ENCODE measurements at regions not wholly inside any gene's neighbourhood (a gene's known extent, or its start where the extent isn't known, plus 50 kb on each side); places are given as distances from the start of the nearest gene placed in this dataset.
A peak's percentile ranks its signal among the peaks of the same experiment; 100 is the strongest.

- Mint-ChIP-seq H3K27me3 (ENCODE audit: low read depth) (no peaks in the 10 kb centered on the region), H3K4me1 (ENCODE audit: low read depth) (peaks cover 8% of the 10 kb centered on the region), H3K4me3 (no peak overlapping the region), H3K27ac (no peak overlapping the region), H3K36me3 (ENCODE audit: low read depth) (no peaks in the 10 kb centered on the region), H3K9me3 (no peaks in the 10 kb centered on the region)
- intact Hi-C loops (cut with micrococcal nuclease) = no loop called here
- DNase-seq = peak; percentile 56
- CTCF ChIA-PET = no interaction called here
These were observed 194.4 kb upstream of the CRY1 start for GRCh38 chr12:107287436-107288413.

- Mint-ChIP-seq H3K9me3 (no peaks in the 10 kb centered on the region), H3K4me3 (no peak overlapping the region), H3K27me3 (ENCODE audit: low read depth) (no peaks in the 10 kb centered on the region), H3K36me3 (ENCODE audit: low read depth) (no peaks in the 10 kb centered on the region), H3K4me1 (ENCODE audit: low read depth) (peaks cover 8% of the 10 kb centered on the region), H3K27ac (no peak overlapping the region)
- CTCF ChIA-PET = no interaction called here
- intact Hi-C loops (cut with micrococcal nuclease) = no loop called here
- DNase-seq = no peak
These were observed 195.2 kb upstream of the CRY1 start for GRCh38 chr12:107288414-107289127.

- Mint-ChIP-seq H3K36me3 (ENCODE audit: low read depth) (no peaks in the 10 kb centered on the region), H3K4me1 (ENCODE audit: low read depth) (peaks cover 8% of the 10 kb centered on the region), H3K4me3 (no peak overlapping the region), H3K27me3 (ENCODE audit: low read depth) (no peaks in the 10 kb centered on the region), H3K27ac (no peak overlapping the region), H3K9me3 (no peaks in the 10 kb centered on the region)
- DNase-seq = no peak
- intact Hi-C loops (cut with micrococcal nuclease) = no loop called here
- CTCF ChIA-PET = no interaction called here
These were observed 197.7 kb upstream of the CRY1 start for GRCh38 chr12:107291018-107291417.

GRCh38 chr12:107296681-107297089 lies 203.3 kb upstream of the CRY1 start:
- Mint-ChIP-seq H3K27me3 (ENCODE audit: low read depth) (no peaks in the 10 kb centered on the region), H3K9me3 (no peaks in the 10 kb centered on the region), H3K27ac (no peak overlapping the region), H3K4me1 (ENCODE audit: low read depth) (peaks cover 4% of the 10 kb centered on the region), H3K36me3 (ENCODE audit: low read depth) (no peaks in the 10 kb centered on the region), H3K4me3 (no peak overlapping the region)
- intact Hi-C loops (cut with micrococcal nuclease) = no loop called here
- CTCF ChIA-PET = interaction anchor here (1.6 kb wide), 1 partner anchor 312 kb away, joined by 5 read pairs; no protein-coding TSS in a partner anchor
- DNase-seq = no peak

- Mint-ChIP-seq H3K27ac (no peak overlapping the region), H3K9me3 (no peaks in the 10 kb centered on the region), H3K36me3 (ENCODE audit: low read depth) (no peaks in the 10 kb centered on the region), H3K27me3 (ENCODE audit: low read depth) (no peaks in the 10 kb centered on the region), H3K4me3 (no peak overlapping the region), H3K4me1 (ENCODE audit: low read depth) (no peaks in the 10 kb centered on the region)
- intact Hi-C loops (cut with micrococcal nuclease) = no loop called here
- no peak for DNase-seq
- CTCF ChIA-PET = no interaction called here
These were observed 209.4 kb upstream of the CRY1 start for GRCh38 chr12:107302649-107303341.

GRCh38 chr12:107304588-107305532 lies 211.5 kb upstream of the CRY1 start:
- CTCF ChIA-PET = interaction anchor here (1.0 to 1.6 kb wide), 3 partner anchors 12 to 174 kb away, joined by 3 to 7 read pairs (median 3); no protein-coding TSS in a partner anchor
- Mint-ChIP-seq H3K27me3 (ENCODE audit: low read depth) (no peaks in the 10 kb centered on the region), H3K9me3 (no peaks in the 10 kb centered on the region), H3K4me1 (ENCODE audit: low read depth) (peaks cover 12% of the 10 kb centered on the region), H3K27ac (no peak overlapping the region), H3K36me3 (ENCODE audit: low read depth) (no peaks in the 10 kb centered on the region), H3K4me3 (no peak overlapping the region)
- intact Hi-C loops (cut with micrococcal nuclease) = no loop called here
- DNase-seq = no peak

GRCh38 chr12:107306141-107306659 lies 212.9 kb upstream of the CRY1 start:
- H3K36me3 Mint-ChIP-seq (ENCODE audit: low read depth) = no peaks in the 10 kb centered on the region
- intact Hi-C loops (cut with micrococcal nuclease) = no loop called here
- H3K4me3 Mint-ChIP-seq = no peak overlapping the region
- no peak overlapping the region for H3K27ac Mint-ChIP-seq
- CTCF ChIA-PET = no interaction called here
- H3K4me1 Mint-ChIP-seq (ENCODE audit: low read depth) = peaks cover 12% of the 10 kb centered on the region
- H3K27me3 Mint-ChIP-seq (ENCODE audit: low read depth) = no peaks in the 10 kb centered on the region
- no peaks in the 10 kb centered on the region for H3K9me3 Mint-ChIP-seq
- no peak for DNase-seq

GRCh38 chr12:107308310-107308709 lies 215.0 kb upstream of the CRY1 start:
- Mint-ChIP-seq H3K9me3 (no peaks in the 10 kb centered on the region), H3K27ac (no peak overlapping the region), H3K4me1 (ENCODE audit: low read depth) (peaks cover 12% of the 10 kb centered on the region), H3K36me3 (ENCODE audit: low read depth) (no peaks in the 10 kb centered on the region), H3K27me3 (ENCODE audit: low read depth) (no peaks in the 10 kb centered on the region), H3K4me3 (no peak overlapping the region)
- CTCF ChIA-PET = interaction anchor here (1.5 to 1.7 kb wide), 2 partner anchors 94 to 97 kb away, joined by 4 to 6 read pairs; no protein-coding TSS in a partner anchor
- intact Hi-C loops (cut with micrococcal nuclease) = no loop called here
- DNase-seq = no peak

GRCh38 chr12:107309020-107309419 lies 215.7 kb upstream of the CRY1 start:
- CTCF ChIA-PET = interaction anchor here (1.5 to 1.7 kb wide), 2 partner anchors 93 to 96 kb away, joined by 4 to 6 read pairs; no protein-coding TSS in a partner anchor
- H3K27ac Mint-ChIP-seq = no peak overlapping the region
- peak; percentile 46 for DNase-seq

GRCh38 chr12:107310621-107311020 lies 217.3 kb upstream of the CRY1 start:
- CTCF ChIA-PET = no interaction called here
- Mint-ChIP-seq H3K36me3 (ENCODE audit: low read depth) (no peaks in the 10 kb centered on the region), H3K27me3 (ENCODE audit: low read depth) (no peaks in the 10 kb centered on the region), H3K27ac (no peak overlapping the region), H3K4me3 (no peak overlapping the region), H3K4me1 (ENCODE audit: low read depth) (peaks cover 12% of the 10 kb centered on the region), H3K9me3 (no peaks in the 10 kb centered on the region)
- DNase-seq = no peak
- intact Hi-C loops (cut with micrococcal nuclease) = no loop called here

More at GRCh38 chr12:107309020-107309419, 215.7 kb upstream of the CRY1 start:
- Mint-ChIP-seq H3K36me3 (ENCODE audit: low read depth) (no peaks in the 10 kb centered on the region), H3K4me3 (no peak overlapping the region), H3K4me1 (ENCODE audit: low read depth) (peaks cover 12% of the 10 kb centered on the region), H3K9me3 (no peaks in the 10 kb centered on the region), H3K27me3 (ENCODE audit: low read depth) (no peaks in the 10 kb centered on the region)
- intact Hi-C loops (cut with micrococcal nuclease) = no loop called here

- CTCF ChIA-PET = interaction anchor here (2.1 kb wide), 1 partner anchor 179 kb away, joined by 7 read pairs; no protein-coding TSS in a partner anchor
- H3K4me3 Mint-ChIP-seq = no peak overlapping the region
- H3K27me3 Mint-ChIP-seq (ENCODE audit: low read depth) = no peaks in the 10 kb centered on the region
- no peaks in the 10 kb centered on the region for H3K36me3 Mint-ChIP-seq (ENCODE audit: low read depth)
- no peaks in the 10 kb centered on the region for H3K9me3 Mint-ChIP-seq
- H3K27ac Mint-ChIP-seq = no peak overlapping the region
- H3K4me1 Mint-ChIP-seq (ENCODE audit: low read depth) = peaks cover 12% of the 10 kb centered on the region
- intact Hi-C loops (cut with micrococcal nuclease) = no loop called here
- DNase-seq = no peak
These were observed 218.3 kb upstream of the CRY1 start for GRCh38 chr12:107311682-107312081.

All from activated naive CD4-positive, alpha-beta T cell treated with anti-CD3 and anti-CD28 coated beads for 36 hours (primary cell).